GM13976 (cell line): ENCODE measurements at regions not wholly inside any gene's neighbourhood (a gene's known extent, or its start where the extent isn't known, plus 50 kb on each side); places are given as distances from the start of the nearest gene placed in this dataset.
"Not testable (repeated sequence)": the region's sequence is repeated elsewhere in the genome, so short reads cannot be mapped to it uniquely, and the experiment has no call there.

Experiments
- DNase-seq: peaks from one replicate; pipeline ENCODE4 v3.0.0; 2012; ENCODE audit warnings: low spot score
- in situ Hi-C: fragments of 300-500 bp; cut with MboI; formaldehyde crosslinking; loops from one replicate; pipeline ENCODE4 v1.12.0; 2022; ENCODE audit warnings: low sequenced_read_pairs, mixed read lengths, inconsistent platforms; ENCODE audit not compliant: unreplicated experiment
- TF ChIP-seq, protein P1 (sequence below): IDR thresholded peaks from 2 replicates; pipeline ENCODE4 v1.5.1; 2012; ENCODE audit warnings: borderline replicate concordance, mild to moderate bottlenecking; ENCODE audit not compliant: insufficient read depth; ENCODE audit errors: extremely low read depth, missing control alignments, control extremely low read depth

- in situ Hi-C loops, result no loop called here
- TF ChIP-seq, protein P1, sequence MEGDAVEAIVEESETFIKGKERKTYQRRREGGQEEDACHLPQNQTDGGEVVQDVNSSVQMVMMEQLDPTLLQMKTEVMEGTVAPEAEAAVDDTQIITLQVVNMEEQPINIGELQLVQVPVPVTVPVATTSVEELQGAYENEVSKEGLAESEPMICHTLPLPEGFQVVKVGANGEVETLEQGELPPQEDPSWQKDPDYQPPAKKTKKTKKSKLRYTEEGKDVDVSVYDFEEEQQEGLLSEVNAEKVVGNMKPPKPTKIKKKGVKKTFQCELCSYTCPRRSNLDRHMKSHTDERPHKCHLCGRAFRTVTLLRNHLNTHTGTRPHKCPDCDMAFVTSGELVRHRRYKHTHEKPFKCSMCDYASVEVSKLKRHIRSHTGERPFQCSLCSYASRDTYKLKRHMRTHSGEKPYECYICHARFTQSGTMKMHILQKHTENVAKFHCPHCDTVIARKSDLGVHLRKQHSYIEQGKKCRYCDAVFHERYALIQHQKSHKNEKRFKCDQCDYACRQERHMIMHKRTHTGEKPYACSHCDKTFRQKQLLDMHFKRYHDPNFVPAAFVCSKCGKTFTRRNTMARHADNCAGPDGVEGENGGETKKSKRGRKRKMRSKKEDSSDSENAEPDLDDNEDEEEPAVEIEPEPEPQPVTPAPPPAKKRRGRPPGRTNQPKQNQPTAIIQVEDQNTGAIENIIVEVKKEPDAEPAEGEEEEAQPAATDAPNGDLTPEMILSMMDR, result no peak
- no peak for DNase-seq
These were observed 62.0 kb downstream of the BARX1 start for GRCh38 chr9:93893194-93893593.

DNA sequence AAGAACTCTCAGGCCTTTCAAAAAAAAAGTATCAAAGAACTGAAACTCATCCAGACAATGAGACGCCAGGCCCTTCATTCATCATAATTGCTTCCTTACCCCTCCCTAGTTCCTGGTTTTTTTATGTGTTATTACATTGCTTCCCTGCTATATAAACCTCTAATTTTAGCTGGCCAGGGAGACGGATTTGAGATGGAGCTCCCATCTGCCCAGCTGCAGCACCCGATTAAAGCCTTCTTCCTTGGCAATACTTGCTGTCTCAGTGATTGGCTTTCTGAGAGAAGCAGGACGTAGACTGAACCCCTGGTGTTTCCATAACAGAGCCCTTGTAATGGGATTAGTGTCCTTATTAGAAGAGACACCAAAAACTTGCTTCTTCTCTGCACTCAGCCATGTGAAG, 62.4 kb downstream of the BARX1 start:
- TF ChIP-seq, protein P1, result no peak
- no peak for DNase-seq
- in situ Hi-C loops, result no loop called here

- no peak for DNase-seq
- TF ChIP-seq, protein P1, result no peak
- in situ Hi-C loops, result no loop called here
These were observed 63.4 kb downstream of the BARX1 start for GRCh38 chr9:93891549-93892310.

DNA sequence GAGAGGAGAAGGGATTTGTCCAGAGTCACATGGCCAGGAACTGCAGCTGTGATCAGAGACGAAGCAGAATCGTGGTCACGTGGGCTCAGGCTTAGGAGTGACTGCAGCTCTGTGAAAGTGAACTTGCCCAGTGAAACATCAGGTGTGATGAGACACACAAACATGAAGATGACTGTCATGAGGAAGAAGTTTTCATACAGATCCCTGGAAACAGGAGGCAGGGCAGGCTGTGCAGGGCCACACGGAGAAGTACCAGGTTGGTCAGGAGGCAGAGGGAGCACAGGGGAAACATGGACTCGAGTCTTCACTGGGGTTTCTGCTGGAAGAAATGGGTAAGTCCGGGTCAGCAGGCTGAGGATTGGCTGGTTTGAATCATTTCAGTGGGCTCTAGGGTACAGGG, 64.1 kb downstream of the BARX1 start:
- in situ Hi-C loops, result no loop called here
- DNase-seq, result no peak
- TF ChIP-seq, protein P1, result no peak

DNA sequence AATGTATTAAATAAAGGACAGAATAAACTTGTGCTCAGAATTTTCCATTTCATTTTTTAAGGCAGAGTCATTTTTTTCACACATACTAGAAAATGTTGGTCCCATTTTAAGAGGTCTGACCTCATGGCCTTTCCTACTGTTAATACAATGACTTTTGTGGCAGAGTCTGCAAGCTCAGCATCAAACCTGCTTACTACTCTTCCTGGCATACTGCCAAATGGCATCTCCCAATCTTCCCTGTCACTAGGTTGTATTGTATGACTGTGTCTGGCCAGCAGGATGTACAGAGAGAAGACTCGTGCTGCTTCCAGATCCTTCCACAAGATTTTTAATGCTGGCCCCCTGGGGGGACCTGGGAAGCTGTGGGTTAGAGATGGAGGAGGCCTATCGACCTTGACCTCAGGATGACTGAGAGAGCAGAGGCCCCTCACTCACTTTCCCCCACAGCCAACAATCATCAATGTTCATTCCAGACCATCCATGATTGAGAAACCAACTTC, 64.7 kb downstream of the BARX1 start:
- in situ Hi-C loops, result no loop called here

GRCh38 chr9:93886911-93887310, 68.2 kb downstream of the BARX1 start:
- DNase-seq, result no peak
- in situ Hi-C loops, result no loop called here
- TF ChIP-seq, protein P1, result no peak

More for the DNA sequence above, 64.7 kb downstream of the BARX1 start:
- TF ChIP-seq, protein P1, result no peak
- no peak for DNase-seq

GRCh38 chr9:93884808-93885207, 70.3 kb downstream of the BARX1 start:
- TF ChIP-seq, protein P1, result no peak
- no peak for DNase-seq
- in situ Hi-C loops, result no loop called here

GRCh38 chr9:93879662-93880407, 75.3 kb downstream of the BARX1 start:
- DNase-seq, in situ Hi-C loops: not testable (repeated sequence)
